NCI-H146 treated with DMSO at 0.1 percent for 48 hours (cell line): ENCODE measurements at regions not wholly inside any gene's neighbourhood (a gene's known extent, or its start where the extent isn't known, plus 50 kb on each side); places are given as distances from the start of the nearest gene placed in this dataset.
"Not testable (repeated sequence)": the region's sequence is repeated elsewhere in the genome, so short reads cannot be mapped to it uniquely, and the experiment has no call there.

ENCODE experiments used
- DNase-seq: peaks from one replicate; lab custom pipeline; 2025; ENCODE audit not compliant: unreplicated experiment; lab: John Stamatoyannopoulos, UW

- DNase-seq, result no peak
These were observed 895.6 kb upstream of the ROBO1 start for GRCh38 chr3:80663426-80663825.

GRCh38 chr3:80655216-80655615 lies 887.4 kb upstream of the ROBO1 start:
- DNase-seq, result no peak

- DNase-seq, result no peak
These were observed 881.4 kb upstream of the ROBO1 start for GRCh38 chr3:80649170-80649569.

- no peak for DNase-seq
These were observed 875.6 kb upstream of the ROBO1 start for GRCh38 chr3:80643421-80643820.

GRCh38 chr3:80618295-80619256 lies 850.8 kb upstream of the ROBO1 start:
- no peak for DNase-seq

- DNase-seq, result no peak
These were observed 844.6 kb upstream of the ROBO1 start for GRCh38 chr3:80612366-80612765.

- DNase-seq, result not testable (repeated sequence)
These were observed 840.3 kb upstream of the ROBO1 start for GRCh38 chr3:80608072-80608471.

GRCh38 chr3:80606073-80606472 lies 838.3 kb upstream of the ROBO1 start:
- DNase-seq, result no peak

- DNase-seq, result no peak
These were observed 833.7 kb upstream of the ROBO1 start for GRCh38 chr3:80601479-80601878.

- DNase-seq, result no peak
These were observed 825.0 kb upstream of the ROBO1 start for GRCh38 chr3:80592792-80593191.

GRCh38 chr3:80586338-80586737 lies 818.5 kb upstream of the ROBO1 start:
- DNase-seq, result no peak

GRCh38 chr3:80580146-80580545 lies 812.3 kb upstream of the ROBO1 start:
- no peak for DNase-seq

GRCh38 chr3:80564391-80564790 lies 796.6 kb upstream of the ROBO1 start:
- no peak for DNase-seq

GRCh38 chr3:80559701-80560100 lies 791.9 kb upstream of the ROBO1 start:
- no peak for DNase-seq

- DNase-seq, result no peak
These were observed 789.0 kb upstream of the ROBO1 start for GRCh38 chr3:80556763-80557162.

- DNase-seq, result no peak
These were observed 786.5 kb upstream of the ROBO1 start for GRCh38 chr3:80554304-80554703.

- DNase-seq, result no peak
These were observed 785.4 kb upstream of the ROBO1 start for GRCh38 chr3:80553211-80553610.

- no peak for DNase-seq
These were observed 782.4 kb upstream of the ROBO1 start for GRCh38 chr3:80550174-80550573.

- no peak for DNase-seq
These were observed 781.4 kb upstream of the ROBO1 start for GRCh38 chr3:80549173-80549572.

GRCh38 chr3:80543154-80543553 lies 775.4 kb upstream of the ROBO1 start:
- DNase-seq, result no peak

GRCh38 chr3:80542456-80542855 lies 774.7 kb upstream of the ROBO1 start:
- no peak for DNase-seq

- no peak for DNase-seq
These were observed 769.9 kb upstream of the ROBO1 start for GRCh38 chr3:80537680-80538079.

- DNase-seq, result no peak
These were observed 767.5 kb upstream of the ROBO1 start for GRCh38 chr3:80535286-80535685.
